Cardiac septum (tissue), 1 donor: ENCODE measurements at regions not wholly inside any gene's neighbourhood (a gene's known extent, or its start where the extent isn't known, plus 50 kb on each side); places are given as distances from the start of the nearest gene placed in this dataset.
"Not testable (repeated sequence)": the region's sequence is repeated elsewhere in the genome, so short reads cannot be mapped to it uniquely, and the experiment has no call there.

Experiments used
- DNase-seq: peaks from one replicate; pipeline ENCODE4 v3.0.0-alpha.2; 2020; ENCODE audit warnings: low spot score
- intact Hi-C: fragments of 100-400 bp; cut with DNase I; formaldehyde crosslinking; loops from one replicate; pipeline ENCODE4 v1.14.0; 2022
- donor health status: DM: no; HTN: no; CAD: no.

- intact Hi-C loops, result loop anchor here (5.0 to 10.0 kb wide), 6 partner anchors 74 to 586 kb away; no protein-coding TSS in a partner anchor
- no peak for DNase-seq
Observed at GRCh38 chr9:13448482-13448881, 169.0 kb upstream of the MPDZ start.

- intact Hi-C loops, result loop anchor here (5.0 to 10.0 kb wide), 6 partner anchors 74 to 587 kb away; no protein-coding TSS in a partner anchor
- DNase-seq, result no peak
Observed at GRCh38 chr9:13447843-13448422, 168.4 kb upstream of the MPDZ start.

- no peak for DNase-seq
- intact Hi-C loops, result loop anchor here (5.0 to 10.0 kb wide), 6 partner anchors 75 to 588 kb away; no protein-coding TSS in a partner anchor
Observed at GRCh38 chr9:13446938-13447842, 167.7 kb upstream of the MPDZ start.

GRCh38 chr9:13446286-13446937, 166.9 kb upstream of the MPDZ start:
- intact Hi-C loops, result loop anchor here (5.0 to 10.0 kb wide), 6 partner anchors 76 to 588 kb away; no protein-coding TSS in a partner anchor
- DNase-seq, result no peak

- intact Hi-C loops, result loop anchor here (5.0 to 10.0 kb wide), 6 partner anchors 77 to 590 kb away; no protein-coding TSS in a partner anchor
- DNase-seq, result no peak
Observed at GRCh38 chr9:13445103-13445500, 165.6 kb upstream of the MPDZ start.

GRCh38 chr9:13444245-13445102, 165.0 kb upstream of the MPDZ start:
- intact Hi-C loops, result loop anchor here (5.0 to 10.0 kb wide), 7 partner anchors 78 to 908 kb away; no protein-coding TSS in a partner anchor
- no peak for DNase-seq

GRCh38 chr9:13443346-13444244, 164.1 kb upstream of the MPDZ start:
- DNase-seq, result no peak
- intact Hi-C loops, result loop anchor here (5.0 to 10.0 kb wide), 4 partner anchors 341 to 909 kb away; no protein-coding TSS in a partner anchor

- DNase-seq, result no peak
- intact Hi-C loops, result loop anchor here (5.0 to 10.0 kb wide), 4 partner anchors 345 to 912 kb away; no protein-coding TSS in a partner anchor
Observed at GRCh38 chr9:13439685-13440476, 160.4 kb upstream of the MPDZ start.

- intact Hi-C loops, result no loop called here
- no peak for DNase-seq
Observed at GRCh38 chr9:13437866-13438265, 158.4 kb upstream of the MPDZ start.

- no peak for DNase-seq
- intact Hi-C loops, result no loop called here
Observed at GRCh38 chr9:13436591-13436990, 157.1 kb upstream of the MPDZ start.

GRCh38 chr9:13433453-13433852, 154.0 kb upstream of the MPDZ start:
- DNase-seq, intact Hi-C loops: not testable (repeated sequence)

GRCh38 chr9:13432904-13433303, 153.4 kb upstream of the MPDZ start:
- intact Hi-C loops, result no loop called here

GRCh38 chr9:13431692-13432091, 152.2 kb upstream of the MPDZ start:
- intact Hi-C loops, result no loop called here
- no peak for DNase-seq

More at GRCh38 chr9:13432904-13433303, 153.4 kb upstream of the MPDZ start:
- no peak for DNase-seq

- intact Hi-C loops, result no loop called here
- no peak for DNase-seq
Observed at GRCh38 chr9:13431222-13431536, 151.7 kb upstream of the MPDZ start.

GRCh38 chr9:13430368-13431221, 151.1 kb upstream of the MPDZ start:
- DNase-seq, result no peak
- intact Hi-C loops, result no loop called here
